GM12865 (cell line): ENCODE measurements at regions not wholly inside any gene's neighbourhood (a gene's known extent, or its start where the extent isn't known, plus 50 kb on each side); places are given as distances from the start of the nearest gene placed in this dataset.

ENCODE experiments used
- DNase-seq: peaks from one replicate; pipeline ENCODE4 v3.0.0; 2010; ENCODE audit warnings: low read depth
- H3K4me3 ChIP-seq: 2 replicates; pipeline ENCODE4 v1.5.1; 2011; ENCODE audit warnings: mild to moderate bottlenecking, low read depth, low read length, control low read depth
- CTCF ChIP-seq: IDR thresholded peaks from 2 replicates; pipeline ENCODE4 v1.5.1; 2011; ENCODE audit warnings: low read length, control low read depth, low read depth, inconsistent platforms; ENCODE audit not compliant: insufficient read depth; ENCODE audit errors: missing control alignments

GRCh38 chrX:7514871-7515599 lies 327.9 kb upstream of the VCX start:
- TF ChIP-seq CTCF = no peak
- no peak overlapping the region for H3K4me3 ChIP-seq
- DNase-seq = no peak

DNA sequence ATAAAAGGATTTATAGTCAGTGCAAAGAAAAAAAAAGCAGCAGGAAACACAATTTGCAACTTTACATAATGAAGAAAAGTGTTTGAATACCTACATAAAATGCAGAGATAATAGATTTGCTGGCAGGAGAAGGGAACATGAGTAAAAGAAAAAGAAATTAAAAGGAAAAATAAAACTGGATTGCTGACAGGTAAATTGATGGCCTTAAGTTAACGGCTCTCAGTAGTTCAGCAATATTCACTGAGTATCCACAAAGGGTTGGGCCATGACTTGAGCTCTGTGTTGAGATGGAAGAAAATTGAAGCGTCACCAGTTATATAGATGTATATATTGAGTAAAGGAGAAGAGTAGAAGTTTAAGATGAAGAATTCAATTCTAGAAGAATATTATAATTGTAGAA lies 330.1 kb upstream of the VCX start:
- no peak for TF ChIP-seq CTCF
- no peak overlapping the region for H3K4me3 ChIP-seq
- no peak for DNase-seq

GRCh38 chrX:7503251-7503650 lies 339.7 kb upstream of the VCX start:
- TF ChIP-seq CTCF = no peak
- no peak overlapping the region for H3K4me3 ChIP-seq
- no peak for DNase-seq

- TF ChIP-seq CTCF = no peak
- no peak overlapping the region for H3K4me3 ChIP-seq
- no peak for DNase-seq
These were observed 342.6 kb upstream of the VCX start for GRCh38 chrX:7500386-7500785.

DNA sequence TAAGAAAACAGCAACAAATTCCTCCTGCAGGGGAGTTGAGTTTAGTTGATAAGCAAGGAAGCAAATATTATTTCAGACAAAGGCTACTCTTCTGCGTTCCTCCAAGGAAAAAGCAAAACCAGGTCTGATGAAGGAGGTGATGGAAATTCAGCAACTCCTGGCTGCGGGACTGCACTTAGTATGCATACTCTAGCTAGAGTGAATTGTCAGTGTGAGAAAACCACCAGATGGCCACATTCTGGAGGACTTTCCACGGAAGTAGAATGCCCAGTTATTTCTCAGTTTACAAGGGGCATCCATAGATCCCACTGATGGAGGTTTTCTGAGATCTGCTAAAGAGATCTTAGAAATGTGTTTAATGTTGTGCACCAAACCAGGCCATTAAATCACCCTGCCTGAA lies 338.6 kb upstream of the PUDP start:
- DNase-seq = no peak
- TF ChIP-seq CTCF = no peak
- H3K4me3 ChIP-seq = no peak overlapping the region

- no peak for DNase-seq
- no peak overlapping the region for H3K4me3 ChIP-seq
- TF ChIP-seq CTCF = no peak
These were observed 337.1 kb upstream of the PUDP start for GRCh38 chrX:7485061-7485460.

DNA sequence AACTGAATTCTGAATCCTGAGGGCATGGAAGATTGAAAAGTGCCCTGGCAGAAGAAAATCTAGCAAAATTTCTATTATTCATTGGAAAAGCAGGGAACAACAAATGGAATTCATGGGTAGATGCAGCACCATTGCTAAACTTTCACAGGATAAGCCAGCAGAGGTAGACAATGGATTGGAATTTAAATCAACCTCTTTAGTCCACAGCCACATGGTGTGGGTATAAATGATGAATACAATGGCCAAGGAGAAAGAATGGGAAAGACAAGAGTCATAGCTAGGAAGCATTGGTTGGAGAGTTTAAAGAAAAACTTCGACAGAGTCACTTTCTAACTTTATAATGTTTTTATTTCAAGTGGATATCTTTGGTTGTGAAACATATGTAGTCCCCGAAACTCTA lies 332.8 kb upstream of the PUDP start:
- no peak for TF ChIP-seq CTCF
- no peak overlapping the region for H3K4me3 ChIP-seq
- DNase-seq = no peak
